Activated naive CD4-positive, alpha-beta T cell treated with anti-CD3 and anti-CD28 coated beads, Interleukin-2, amount 50 U/mL, for 16 hours (primary cell): ENCODE measurements at regions not wholly inside any gene's neighbourhood (a gene's known extent, or its start where the extent isn't known, plus 50 kb on each side); places are given as distances from the start of the nearest gene placed in this dataset.

Experiments
- DNase-seq: peaks from one replicate; pipeline ENCODE4 v3.0.0-alpha.2; 2020

DNA sequence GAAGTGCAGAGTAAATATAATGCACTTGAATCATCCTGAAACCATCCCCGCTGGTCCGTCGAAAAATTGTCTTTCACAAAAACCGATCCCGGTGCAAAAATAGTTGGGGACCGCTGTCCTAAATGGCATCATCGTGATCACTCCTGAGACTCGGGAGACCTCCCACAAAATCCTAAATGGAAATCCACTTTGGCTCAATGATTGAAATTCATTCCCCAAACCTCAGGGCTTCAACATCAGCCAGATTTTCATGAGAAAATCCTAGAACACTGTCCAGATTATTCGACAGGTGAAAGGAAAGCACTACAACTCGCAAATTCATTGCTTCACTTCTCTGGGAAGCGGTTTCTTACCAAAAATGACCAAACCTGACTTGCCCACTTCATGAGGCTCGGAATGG lies 335.3 kb upstream of the ZNF507 start:
- no peak for DNase-seq

DNA sequence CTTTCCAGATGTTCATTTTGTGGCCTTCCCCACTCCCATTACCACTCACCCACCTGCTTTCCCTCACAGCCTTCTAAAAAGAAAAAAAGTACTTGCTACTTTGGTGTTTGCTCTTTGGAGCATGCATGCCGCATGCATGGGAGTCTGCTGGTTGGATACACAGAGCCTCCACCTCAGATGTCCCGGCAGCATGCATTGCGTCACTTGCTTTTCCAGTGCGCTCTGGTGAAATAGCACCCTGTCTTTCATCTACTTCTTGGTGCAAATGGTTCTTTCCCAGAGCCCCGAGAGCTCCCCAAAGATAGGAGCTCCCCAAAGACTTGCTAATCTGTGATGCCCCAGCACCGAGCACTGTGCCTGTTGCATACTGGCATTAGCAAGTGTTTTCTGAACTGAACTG lies 333.2 kb upstream of the ZNF507 start:
- DNase-seq, result no peak

DNA sequence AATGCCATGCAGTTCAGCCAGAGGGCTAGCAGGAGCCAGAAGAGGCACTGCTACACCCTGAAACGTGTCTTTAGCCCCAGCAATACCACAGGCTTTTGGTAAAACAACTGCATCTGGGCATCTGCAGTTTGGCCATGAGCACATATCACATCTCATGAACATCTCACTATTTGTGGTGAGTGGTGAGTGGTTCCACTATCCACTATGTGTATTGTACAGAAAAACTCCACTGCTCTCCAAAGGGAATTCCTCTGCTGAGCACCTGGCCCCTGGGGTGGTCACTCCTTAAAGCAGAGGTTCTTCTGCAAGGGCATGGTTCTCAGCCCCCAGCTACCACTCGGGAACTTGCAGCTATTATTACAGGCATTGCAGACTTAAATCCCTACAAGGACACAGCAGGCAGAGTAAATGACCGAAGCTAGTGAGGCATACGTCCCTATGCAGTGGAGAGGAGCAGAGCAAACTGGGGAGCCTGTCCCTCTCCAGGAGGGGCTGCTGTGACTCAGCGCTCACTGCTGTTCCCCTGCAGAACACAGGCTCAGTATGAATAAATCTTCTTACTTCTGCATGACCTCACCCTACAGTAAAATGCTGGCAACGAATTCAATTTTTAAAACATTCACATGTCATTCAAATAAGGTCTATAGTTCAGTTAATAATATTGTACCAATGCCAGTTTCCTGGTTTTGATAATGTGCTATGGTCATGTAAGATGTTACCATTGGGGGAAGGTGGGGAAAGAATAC lies 332.4 kb upstream of the ZNF507 start:
- DNase-seq, result no peak

DNA sequence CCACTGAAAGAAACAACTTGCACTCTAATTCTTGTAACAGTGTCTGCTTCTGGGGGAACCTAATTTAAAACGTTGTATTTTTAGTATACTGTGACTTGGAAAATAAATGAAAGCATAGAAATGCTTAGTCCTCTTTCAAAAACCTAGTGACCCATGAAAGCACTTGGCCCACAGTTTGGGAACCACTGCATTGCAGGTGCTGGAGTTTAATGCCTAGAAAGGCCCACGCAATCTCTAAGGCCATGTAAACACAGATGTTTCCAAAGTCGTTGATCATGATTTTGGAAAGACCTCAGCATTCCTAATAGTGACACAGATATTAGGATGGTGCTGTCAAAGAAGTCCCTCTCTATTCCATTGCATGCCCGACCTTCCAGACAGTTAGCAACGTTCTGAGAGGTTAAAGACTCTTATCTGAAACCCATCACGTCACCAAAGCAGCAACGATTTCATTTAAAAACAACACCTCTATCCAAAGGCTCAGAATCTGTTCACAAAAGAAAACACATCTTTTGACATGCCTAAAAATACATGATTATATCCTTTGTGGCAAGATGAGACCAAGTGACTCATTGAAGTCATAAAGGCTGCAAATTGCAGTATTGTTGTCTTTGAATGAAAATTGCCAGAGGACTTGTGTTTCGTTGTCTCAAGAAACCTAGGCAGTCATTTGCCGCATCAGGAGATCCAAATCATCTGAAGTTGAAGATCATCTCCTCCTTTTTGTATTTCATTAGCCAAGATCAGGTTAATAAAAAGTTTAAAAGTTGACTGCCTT lies 328.0 kb upstream of the ZNF507 start:
- no peak for DNase-seq

DNA sequence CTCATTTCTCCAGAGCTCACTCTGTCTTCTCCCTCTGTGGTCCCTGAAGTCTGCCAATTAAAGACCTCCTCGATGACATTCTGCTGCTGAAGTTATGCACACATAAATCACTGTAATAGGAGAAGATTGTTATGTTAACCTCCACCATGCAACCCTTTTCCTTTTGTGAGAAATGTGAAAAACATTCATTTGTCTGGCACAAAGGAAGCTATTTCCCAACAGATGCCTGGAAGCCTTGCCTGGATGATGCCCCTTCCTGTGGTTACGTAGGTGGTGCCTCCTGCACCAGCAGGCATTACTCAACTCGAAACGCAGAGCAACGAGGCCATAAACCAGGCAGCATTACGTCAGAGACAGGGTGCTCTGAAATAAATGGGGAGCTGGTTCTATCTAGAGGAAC lies 327.4 kb upstream of the ZNF507 start:
- DNase-seq, result no peak

DNA sequence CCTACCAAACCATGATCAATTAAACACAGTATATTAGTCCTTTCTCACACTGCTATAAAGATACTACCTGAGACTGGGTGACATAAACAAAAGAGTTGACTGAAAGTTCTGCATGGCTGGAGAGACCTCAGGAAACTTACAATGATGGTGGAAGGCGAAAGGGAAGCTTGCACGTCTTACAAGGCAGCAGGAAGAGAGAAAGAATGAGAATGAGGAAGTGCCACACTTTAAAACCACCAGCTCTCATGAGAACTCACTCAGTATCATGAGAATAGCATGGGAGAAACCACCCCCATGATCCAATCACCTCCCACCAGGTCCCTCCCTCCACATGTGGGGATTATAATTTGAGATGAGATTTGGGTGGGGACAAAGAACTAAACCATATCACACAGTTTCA lies 324.9 kb upstream of the ZNF507 start:
- no peak for DNase-seq

DNA sequence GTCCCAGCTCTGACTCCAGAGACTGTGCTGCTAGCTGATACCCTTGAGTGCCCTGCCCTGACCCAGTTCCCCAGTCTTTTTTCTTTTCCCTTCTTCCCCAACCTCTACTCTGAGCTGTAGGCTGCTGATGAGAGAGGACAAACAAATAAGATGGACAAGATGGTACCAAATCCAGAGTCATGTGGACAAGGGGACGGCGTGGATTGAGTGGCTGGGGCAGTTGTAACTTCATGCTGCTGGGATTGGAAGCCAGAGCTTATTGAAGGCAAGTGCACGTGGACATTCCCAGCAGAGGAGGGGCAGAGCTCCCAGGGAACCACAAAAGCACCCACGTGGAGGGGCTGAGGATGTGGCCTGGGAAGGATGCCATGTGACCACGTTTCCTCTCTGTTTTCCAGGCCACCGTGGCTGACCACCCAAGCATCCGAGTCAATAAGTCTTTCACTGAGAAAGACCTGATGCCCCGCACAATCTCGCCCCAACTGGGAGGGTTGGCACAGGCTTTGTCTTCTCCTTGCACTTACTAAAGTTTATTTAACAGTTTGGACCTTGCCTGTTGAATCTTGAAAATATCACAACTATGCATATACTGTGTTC lies 323.3 kb upstream of the ZNF507 start:
- no peak for DNase-seq

DNA sequence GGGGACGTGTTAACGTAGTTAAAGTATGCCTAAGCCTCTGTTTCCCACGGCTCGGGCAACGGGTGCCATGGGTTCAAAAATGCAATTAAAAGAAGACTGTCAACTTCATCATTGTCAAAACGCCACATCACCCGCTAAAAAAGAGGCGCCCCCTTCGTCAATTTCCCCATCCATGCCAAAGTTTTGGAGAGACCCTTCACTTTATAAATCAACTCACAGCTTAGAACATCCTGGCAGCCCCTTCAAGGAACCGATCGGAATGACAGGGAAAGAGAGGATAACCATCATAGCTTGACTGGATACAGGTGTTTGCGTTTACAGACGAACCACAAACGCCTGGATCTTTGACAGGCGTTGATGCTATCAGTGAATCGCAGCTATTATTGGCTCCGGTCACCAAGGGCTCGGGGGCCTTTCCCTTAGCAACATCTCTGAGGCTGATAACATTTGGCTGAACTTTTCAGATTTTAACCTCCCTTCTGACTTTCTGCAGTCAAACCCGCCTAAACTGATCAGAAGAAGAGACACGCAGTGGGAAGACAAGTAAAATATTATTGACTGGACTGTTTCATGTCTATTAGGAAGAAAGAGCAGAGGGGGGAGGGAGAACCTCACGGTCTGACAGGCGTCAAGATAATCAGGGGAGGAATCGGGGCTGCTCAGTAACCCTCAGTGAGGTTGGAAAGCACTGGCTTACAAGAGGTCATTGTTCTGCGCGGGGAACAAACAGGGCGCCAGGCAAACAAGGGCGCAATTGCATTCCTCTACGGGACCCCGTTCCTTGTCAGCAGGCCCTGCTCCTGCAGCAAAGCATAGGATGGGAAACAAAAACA lies 322.5 kb upstream of the ZNF507 start:
- DNase-seq, result no peak

DNA sequence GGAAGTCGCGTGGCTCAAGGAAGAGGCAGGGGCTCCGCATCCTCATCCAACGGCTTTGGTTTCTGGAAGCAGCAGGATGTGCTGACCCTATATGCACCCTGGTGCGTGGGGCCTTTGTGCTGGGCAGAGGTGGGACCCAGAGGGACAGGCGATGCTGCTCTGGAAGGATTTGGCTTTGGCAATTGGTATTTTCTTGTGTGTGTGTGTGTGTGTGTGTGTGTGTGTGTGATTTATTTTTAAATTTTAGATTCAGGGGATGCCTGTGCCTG lies 321.9 kb upstream of the ZNF507 start:
- DNase-seq, result no peak

DNA sequence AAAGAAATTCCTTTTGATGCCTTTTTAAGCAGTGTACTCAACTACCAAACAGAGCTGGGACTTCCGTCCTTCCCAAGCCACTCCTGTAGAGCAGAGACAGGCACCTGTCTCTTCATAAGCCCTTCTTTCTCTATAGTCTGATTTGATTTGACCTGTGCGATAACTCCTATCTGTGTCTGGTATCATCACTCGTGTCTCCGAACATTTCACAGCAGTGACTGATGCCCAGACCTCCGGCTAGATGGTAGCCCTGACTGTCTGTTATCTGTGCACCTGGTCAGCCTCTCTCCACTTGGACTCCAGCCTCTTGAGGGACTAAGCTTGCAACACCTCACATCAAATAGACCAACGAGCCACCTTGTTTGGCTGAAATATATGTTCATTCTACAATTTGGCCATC lies 316.2 kb upstream of the ZNF507 start:
- DNase-seq, result no peak

DNA sequence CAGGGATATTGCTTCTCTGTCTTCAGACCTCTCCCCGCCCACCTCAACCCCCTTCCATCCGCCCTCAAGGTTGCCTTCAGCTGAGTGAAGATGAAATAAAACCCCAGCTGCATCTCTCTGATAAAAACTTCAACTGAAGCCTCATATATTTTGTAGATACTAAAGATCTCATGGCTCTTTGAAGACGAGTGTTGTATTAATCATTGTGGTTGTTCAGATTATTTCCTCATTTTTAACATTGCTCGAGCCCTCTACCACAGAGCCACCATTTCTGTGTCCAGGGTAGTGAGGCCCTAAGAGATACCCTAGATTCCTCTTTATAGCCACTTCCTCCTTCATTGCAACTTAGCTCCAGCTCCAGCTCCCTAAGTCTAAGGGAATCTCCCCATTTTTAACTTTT lies 312.8 kb upstream of the ZNF507 start:
- DNase-seq, result no peak

DNA sequence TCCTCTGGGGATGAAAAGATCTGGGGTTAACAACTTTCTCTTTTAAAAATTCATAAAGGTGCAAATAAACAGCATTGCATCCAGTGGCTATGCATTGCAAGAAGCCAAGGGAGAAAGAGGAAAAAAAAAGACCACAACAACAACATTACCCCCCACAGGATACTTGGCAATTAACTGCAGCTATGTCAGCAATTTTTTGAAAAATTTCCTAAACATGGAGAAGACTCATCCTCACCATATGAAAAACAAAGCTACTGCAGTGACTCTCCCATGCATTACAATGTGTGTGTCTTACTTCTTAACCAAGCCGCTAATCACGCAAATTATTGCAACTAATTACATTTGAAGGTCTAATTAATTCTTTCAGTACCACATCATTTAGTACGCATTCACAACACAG lies 309.8 kb upstream of the ZNF507 start:
- DNase-seq, result no peak

DNA sequence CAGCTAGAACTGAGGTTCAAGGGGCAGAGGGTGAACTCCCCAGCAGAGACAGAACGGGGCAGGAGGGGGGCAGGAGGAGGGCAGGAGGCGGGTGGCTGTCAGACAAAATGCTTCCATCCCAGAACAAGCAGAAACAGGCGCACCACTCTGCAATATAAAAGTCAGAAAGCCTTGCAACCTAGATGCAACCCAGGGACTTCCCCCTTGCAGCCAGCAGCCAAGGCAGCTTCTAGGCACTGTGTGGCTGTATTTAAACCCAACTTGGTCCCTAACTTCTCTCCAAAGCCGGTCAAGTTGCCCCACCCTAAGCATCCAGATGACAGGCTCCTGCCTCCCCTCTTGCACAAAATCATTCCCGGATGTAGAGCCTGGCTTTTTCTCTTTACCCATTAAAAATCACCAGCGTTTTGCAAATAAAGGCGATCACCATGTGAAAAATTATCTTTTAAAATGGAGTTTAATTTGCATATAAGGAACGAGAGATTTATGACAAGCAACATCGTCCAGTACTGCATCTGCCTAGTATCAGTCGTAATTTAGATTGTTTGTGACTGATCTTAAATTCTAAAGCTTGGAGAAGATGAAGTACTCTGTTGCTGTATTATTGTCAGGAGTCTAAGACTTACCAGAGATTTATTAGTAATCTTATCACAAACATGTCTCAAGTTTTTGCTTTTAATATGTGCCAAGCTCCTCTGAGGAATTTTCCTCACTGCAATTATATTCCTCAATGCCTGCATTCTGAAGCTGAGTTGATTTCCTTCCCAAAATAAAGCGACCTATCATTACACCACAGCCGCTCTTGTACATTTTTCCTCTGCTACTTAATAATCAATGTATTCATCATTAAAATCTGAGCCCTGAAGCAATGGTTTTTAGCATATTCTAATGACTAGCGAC lies 307.1 kb upstream of the ZNF507 start:
- DNase-seq, result no peak

DNA sequence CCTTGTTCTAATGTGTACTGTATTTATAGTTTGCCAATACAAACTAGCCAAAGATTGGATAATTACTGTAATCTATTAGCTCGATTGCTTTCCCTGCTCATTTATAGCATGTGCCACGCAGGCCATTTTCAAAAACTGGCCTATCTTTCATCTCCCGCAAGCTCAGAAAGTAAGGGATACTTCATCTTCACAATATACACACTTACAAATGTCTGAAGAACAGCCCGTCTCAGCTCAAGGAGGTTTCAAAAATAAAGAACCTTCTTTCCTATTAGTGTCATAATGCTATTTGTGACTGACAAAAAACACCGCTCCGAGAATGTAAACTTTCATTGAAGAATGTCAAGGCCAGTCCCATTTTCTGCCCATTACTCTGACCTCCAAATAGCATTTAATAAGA lies 306.4 kb upstream of the ZNF507 start:
- no peak for DNase-seq

DNA sequence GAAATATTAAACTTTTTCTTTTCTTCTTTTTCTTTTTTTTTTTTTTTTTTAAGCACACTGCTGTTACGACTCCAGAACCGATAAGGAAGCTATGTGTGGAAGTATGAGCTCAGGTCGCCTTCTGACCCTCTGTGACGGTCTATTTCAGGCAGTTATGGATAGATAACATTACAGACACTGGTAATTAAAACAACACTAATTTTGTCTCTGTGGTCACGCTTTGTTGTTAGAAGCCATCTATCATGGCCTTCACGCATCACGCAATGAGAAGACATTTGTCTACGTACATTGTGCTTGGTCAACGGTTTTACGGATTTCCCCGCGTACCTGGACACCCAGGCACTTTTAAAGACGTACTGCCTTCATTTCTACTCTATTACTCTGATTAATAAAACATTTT lies 306.0 kb upstream of the ZNF507 start:
- no peak for DNase-seq

DNA sequence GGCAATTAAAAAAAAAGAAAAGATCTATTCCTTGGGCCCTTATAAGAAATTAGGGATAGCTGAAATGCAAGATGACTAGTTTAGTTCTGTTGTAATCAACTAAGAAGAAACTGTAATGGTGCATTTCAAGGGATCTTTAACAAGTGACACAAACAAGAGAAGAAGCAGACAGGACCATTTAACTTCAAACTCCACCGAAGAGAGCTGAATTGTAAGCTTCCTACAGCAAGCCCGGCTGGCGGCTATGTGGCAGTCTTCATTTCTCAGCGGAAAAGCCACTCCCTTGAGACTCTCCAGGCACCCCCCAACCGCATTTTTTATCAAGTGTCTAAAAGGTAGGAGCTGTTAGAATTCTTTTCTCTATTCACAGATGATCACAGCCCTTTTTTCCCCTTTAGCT lies 305.2 kb upstream of the ZNF507 start:
- DNase-seq, result no peak

DNA sequence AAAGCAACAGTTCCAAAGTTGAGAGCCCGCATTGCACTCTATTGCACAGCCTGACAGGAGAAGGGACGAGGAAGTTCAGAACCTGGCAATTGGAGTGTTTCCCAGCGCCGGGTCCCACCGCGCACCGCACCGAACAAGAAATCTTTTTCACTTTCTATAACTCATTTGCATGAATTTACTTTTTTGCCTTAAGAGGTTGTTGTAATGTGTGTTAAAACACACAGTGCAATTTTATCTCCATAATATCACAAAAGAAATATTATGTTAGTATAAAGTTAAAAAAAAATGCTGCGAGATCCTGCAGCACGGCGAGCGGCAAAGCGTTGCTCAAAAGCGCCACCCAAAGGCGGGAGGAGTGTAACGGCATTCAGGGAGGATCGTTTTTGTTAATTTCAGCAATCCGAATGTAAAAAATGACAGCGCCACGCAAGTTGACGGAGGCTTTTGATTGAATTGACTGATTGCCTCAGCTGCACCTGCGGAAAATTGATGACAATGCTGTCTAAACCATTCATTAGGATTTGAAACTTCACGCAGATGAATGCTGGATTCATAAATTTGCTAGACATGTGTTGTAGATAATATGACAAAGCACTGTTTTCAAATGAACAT lies 303.6 kb upstream of the ZNF507 start:
- no peak for DNase-seq

DNA sequence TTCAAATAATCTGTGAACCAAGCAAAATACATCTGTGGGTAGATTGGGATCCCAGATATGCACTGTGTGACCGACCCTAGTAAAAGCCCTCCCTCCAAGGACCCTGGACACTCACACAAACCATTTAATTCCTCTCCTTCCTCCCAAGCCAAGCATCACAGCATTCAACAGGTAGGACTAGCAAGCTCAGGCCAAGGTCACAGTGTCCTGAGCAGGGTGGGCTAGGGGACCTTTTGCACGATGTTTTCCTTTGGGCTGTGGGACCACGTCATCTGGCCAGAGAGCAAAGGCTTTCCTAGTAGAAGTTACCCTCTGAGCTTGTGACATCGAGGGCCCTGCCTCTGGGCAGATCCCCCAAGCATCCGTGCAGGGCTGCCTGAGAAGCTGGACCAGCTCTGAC lies 297.6 kb upstream of the ZNF507 start:
- DNase-seq, result no peak

DNA sequence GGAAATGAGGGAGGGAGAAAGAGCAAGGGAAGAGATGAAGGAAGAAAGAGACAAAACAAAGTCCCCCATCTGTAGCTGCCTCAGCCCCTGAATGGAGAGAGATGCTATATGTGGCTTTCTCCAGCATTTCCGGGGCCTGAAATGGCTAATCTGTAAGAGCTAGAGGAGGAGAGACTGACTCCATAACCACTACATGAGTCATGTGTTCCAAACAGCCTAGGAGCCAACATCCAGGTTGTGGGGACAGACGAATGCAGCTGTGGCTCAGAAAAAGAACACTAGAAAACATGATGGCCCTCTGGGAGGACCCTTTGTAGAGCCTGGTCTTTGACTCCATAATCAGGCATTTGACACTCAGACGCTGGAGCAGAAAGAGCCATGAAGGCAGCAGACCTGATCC lies 292.0 kb upstream of the ZNF507 start:
- no peak for DNase-seq

DNA sequence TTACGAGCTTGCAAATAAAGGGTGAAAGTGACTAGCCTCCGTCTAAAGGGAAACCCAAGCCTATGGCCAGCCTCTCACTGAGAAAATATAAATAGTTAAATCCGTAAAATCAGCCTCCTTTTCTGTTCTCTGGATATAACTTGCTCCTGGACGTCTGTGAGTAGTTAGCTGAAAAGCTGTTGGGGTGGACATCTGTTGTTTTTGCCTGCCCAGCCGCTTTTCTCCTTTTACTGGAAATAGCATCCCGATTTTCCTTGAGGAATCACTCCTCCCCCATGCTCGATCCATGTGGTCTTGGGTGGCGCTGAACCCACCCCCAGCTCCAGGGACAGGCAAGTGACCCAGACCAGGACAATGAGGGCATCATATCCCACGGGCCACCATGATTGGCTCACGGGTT lies 291.5 kb upstream of the ZNF507 start:
- no peak for DNase-seq

DNA sequence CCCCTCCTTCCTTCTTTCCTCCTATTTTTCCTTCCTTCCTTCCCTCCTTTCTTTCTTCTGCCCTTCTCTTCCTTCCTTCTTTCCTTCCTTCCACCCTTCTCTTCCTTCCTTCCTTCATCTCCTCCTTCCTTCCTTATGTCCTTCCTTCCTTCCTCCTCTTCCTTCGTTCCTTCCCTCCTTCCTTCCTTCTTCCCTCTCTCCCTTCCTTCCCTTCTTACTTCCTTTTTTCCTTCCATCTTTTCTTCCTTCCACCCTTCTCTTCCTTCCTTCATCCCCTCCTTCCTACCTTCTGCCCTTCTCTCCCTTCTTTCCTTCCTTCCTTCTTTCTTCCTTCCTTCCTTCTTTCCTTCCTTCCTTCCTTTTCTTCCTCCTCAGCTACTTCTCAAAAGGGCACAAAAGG lies 287.3 kb upstream of the ZNF507 start:
- DNase-seq, result no peak

DNA sequence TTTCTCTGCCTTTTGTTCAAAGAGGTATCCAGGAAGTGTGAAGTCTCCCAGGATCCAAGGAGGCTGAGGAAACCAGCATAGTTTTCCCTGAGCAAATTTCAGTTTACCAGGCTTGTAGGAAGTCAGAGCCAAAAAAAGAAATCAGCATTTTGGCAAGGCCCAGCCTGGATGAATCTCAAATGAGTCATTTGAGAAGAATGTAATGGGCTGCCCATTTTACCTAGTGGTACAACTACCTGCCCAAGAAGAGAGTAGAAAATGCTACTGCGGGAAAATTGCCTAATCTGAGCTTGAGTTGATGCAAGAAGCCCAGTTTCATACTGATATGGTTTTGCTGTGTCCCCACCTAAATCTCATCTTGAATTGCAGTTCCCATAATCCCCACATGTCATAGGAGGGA lies 284.1 kb upstream of the ZNF507 start:
- DNase-seq, result no peak
